GM18951 (cell line): ENCODE measurements at regions not wholly inside any gene's neighbourhood (a gene's known extent, or its start where the extent isn't known, plus 50 kb on each side); places are given as distances from the start of the nearest gene placed in this dataset.

Experiments
- POLR2A ChIP-seq: IDR thresholded peaks from 4 replicates; pipeline ENCODE4 v1.6.1; 2011; ENCODE audit warnings: mild to moderate bottlenecking; ENCODE audit not compliant: insufficient read length, insufficient read depth; ENCODE audit errors: extremely low read depth
- in situ Hi-C: fragments of 300-500 bp; cut with MboI; formaldehyde crosslinking; loops from one replicate; pipeline ENCODE4 v1.12.0; 2022; ENCODE audit warnings: low sequenced_read_pairs, mixed read lengths, inconsistent platforms; ENCODE audit not compliant: unreplicated experiment

- in situ Hi-C loops = loop anchor here (10.0 kb wide), 1 partner anchor 164 kb away; no protein-coding TSS in a partner anchor
- TF ChIP-seq POLR2A = no peak
Measured at GRCh38 chr2:177329064-177329463, 63.5 kb upstream of the AGPS start.

DNA sequence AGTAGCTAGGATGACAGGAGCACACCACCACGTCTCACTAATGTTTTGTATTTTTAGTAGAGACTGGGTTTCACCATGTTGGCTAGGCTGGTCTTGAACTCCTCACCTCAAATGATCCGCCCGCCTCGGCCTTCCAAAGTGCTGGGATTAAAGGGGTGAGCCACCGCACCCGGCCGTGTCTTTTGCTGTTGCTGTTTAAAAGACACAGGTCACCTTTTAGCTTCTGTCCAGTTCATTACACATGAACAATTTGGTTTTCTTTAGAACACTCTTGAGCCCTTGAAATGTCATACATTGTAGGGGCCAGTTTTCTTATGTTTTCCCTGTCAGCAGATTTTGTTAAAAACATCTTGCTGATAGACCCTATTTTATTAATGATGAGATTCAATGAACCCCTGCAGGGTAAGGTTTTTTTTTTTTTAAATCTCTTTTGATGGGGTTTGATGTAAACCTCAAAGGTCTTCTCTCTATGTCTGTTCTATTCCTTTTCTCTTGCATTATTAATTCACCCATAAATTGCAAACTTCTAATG is 61.0 kb upstream of the AGPS start:
- in situ Hi-C loops = loop anchor here (10.0 kb wide), 2 partner anchors 393 to 433 kb away; no protein-coding TSS in a partner anchor
- TF ChIP-seq POLR2A = no peak

DNA sequence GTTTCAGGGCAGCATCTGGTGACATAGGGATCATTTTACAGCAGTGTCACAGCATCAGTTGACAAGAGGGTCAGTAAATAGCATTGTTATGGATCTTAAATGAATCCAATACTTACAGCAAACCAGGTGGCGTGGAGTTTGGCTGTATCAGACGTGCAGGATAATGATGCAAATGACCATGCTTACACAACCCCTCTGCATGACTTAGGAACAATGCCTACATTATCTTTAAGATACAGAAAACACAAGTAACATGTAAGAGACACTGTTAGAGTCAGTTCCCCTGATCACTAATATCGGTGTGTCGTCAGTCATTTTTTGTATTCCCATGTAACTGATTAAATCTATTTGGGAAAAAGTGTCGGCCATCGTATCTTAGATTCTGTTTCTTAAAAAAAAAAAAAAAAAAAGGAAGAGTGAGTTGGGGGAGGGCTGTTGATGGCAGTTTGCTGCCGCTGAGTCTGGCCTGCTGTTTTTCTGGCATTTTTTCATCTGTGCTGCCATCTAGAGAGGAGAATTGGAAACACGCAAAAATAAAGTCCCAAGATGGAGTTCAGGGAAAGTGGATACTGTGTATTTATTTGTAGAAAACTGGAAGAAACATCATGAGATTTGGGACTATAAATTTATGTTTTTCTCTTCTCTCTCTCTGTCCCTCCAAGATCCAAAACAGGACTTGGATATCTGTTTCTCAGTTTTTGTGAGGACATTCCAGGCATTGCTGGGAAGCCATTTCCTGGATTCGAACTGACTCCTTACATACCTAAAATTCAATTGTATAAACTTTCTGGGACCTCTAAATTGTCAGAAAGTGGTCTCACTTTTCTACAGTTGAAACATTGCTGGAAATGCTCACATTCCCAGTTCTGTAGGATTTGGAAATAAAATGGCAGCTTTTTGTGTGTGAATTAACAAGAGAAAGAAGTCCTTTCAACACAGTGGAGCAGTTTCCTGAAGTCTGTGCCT is 60.3 kb upstream of the AGPS start:
- no peak for TF ChIP-seq POLR2A
- in situ Hi-C loops = loop anchor here (10.0 kb wide), 2 partner anchors 392 to 432 kb away; no protein-coding TSS in a partner anchor

- no peak for TF ChIP-seq POLR2A
Measured at GRCh38 chr2:177332992-177333388, 59.6 kb upstream of the AGPS start.

DNA sequence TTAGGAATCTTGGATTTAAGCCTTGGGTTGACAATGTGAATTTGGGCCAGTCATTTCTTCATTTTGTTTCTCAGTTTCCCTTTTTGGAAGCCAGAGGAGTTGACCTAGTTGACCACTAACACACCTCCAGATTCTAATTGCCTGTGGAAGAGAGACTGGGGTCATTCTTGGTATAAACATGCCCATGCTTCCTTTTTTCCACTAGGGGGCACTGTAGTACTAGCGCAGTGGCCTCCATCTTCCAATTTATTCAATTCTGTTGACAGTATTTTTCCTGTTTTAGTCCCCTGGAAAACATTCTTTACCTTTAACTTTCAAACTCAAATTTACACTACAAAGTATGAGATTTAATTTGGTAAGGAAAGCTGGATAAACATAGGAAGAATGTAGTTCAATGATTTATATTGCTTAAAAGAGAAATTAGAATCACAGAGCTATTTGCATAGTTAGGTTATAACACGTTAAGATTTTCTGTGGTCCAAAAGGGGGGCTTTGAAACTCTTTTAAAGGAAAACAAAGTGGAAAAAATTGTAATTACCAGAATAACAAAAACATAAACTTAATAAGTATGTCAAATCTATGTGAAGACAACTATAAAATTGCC is 57.5 kb upstream of the AGPS start:
- TF ChIP-seq POLR2A = no peak

More at GRCh38 chr2:177332992-177333388, 59.6 kb upstream of the AGPS start:
- in situ Hi-C loops = loop anchor here (10.0 kb wide), 2 partner anchors 392 to 432 kb away; no protein-coding TSS in a partner anchor

DNA sequence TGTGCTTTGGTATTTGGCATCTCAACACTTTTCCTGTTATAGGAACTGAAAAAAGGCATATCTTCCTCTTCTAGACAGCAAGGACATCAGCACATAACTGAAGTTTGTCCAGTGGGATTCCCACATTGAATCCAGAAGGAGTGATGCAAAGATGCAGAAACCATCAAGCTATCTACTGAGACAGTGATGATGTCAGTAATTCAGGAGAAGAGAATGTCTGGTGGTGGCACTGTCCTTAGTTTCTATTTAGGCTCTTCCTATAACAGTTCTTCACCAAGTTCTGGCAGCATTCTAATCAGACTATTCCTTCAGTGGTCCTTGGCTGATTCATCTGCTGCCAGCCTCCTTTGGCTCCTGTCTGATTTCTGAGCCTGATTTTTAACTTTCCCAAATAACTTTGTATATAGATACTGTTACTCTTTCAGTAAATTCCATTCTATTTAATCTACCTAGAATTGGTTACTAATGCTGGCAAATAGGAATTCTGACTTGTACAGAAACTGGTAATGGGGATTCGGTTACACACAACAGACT is 56.6 kb upstream of the AGPS start:
- no peak for TF ChIP-seq POLR2A
- in situ Hi-C loops = loop anchor here (10.0 kb wide), 2 partner anchors 389 to 429 kb away; no protein-coding TSS in a partner anchor

More for the DNA sequence above, 57.5 kb upstream of the AGPS start:
- in situ Hi-C loops = loop anchor here (10.0 kb wide), 2 partner anchors 390 to 430 kb away; no protein-coding TSS in a partner anchor

GRCh38 chr2:177338177-177338721 is 54.3 kb upstream of the AGPS start:
- in situ Hi-C loops = loop anchor here (10.0 kb wide), 2 partner anchors 387 to 427 kb away; no protein-coding TSS in a partner anchor
- TF ChIP-seq POLR2A = no peak

DNA sequence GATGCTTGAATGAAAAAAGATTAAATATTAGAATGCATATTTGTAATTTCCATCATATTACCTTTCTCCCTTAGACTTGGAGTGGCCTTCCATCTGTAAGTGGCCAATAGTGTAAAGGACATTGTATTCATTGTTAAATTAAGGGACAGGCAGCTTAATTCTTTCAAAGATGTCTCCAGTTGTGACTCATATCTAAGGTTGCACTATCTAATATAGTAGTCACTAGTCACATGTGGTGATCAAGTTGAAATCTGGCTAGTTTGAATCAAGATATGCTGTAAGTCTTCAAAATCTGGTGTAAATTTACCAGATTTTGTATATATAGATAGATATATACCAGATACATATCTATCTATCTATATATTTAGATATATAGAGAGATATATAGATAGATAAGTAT is 52.4 kb upstream of the AGPS start:
- no peak for TF ChIP-seq POLR2A
- in situ Hi-C loops = loop anchor here (10.0 kb wide), 1 partner anchor 75 kb away; no protein-coding TSS in a partner anchor

DNA sequence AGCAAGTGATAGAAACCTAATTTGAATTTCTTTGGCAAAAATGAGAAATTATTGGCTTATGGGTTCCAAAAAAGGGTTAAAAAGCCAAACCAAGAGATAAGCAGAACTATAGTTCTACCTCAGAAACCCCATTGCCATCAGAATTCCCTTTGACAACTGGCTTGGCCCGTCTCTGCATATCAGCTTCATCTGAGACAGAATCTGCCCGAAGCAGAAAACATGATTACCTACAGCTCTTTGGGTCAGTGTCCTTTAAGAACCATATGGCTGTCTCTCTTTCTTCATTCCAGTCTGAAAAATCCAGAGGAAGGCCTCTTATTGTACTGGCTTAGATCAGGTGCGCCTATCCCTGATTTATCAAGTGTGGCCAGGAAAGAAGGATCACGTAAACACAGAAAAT is 49.8 kb upstream of the AGPS start:
- TF ChIP-seq POLR2A = no peak
- in situ Hi-C loops = loop anchor here (10.0 kb wide), 1 partner anchor 72 kb away; no protein-coding TSS in a partner anchor
